Sigmoid colon (tissue), 6 donors: ENCODE measurements at regions not wholly inside any gene's neighbourhood (a gene's known extent, or its start where the extent isn't known, plus 50 kb on each side); places are given as distances from the start of the nearest gene placed in this dataset.

Experiments used
- DNase-seq: peaks from one replicate; pipeline ENCODE4 v3.0.0-alpha.2; 2019
- H3K27ac ChIP-seq, 4 donors: fragments of 200-600 bp; sonication (generic); one replicate each; pipeline ENCODE4 v1.5.1; 2016 to 2019; ENCODE audit warnings: mild to moderate bottlenecking in 1 of 4
- H3K27me3 ChIP-seq, 3 donors: fragments of 200-600 bp; sonication (generic); one replicate each; pipeline ENCODE4 v1.5.1; 2019; ENCODE audit warnings: mild to moderate bottlenecking in 1 of 3
- H3K36me3 ChIP-seq, 4 donors: fragments of 200-600 bp; sonication (generic); one replicate each; pipeline ENCODE4 v1.5.1; 2016 to 2019
- H3K4me1 ChIP-seq, 4 donors: fragments of 200-600 bp; sonication (generic); one replicate each; pipeline ENCODE4 v1.5.1; 2017 to 2019
- H3K4me3 ChIP-seq, 4 donors: fragments of 200-600 bp; sonication (generic); one replicate each; pipeline ENCODE4 v1.5.1; 2017 to 2019; ENCODE audit warnings: mild to moderate bottlenecking in 2 of 4, moderate library complexity in 1 of 4
- H3K9me3 ChIP-seq, 4 donors: fragments of 200-600 bp in 3 of 4; sonication (generic) in 3 of 4; one replicate each; pipeline versions ENCODE4 v1.5.1 to v1.6.1; 2013 to 2019
- EP300 ChIP-seq, 4 donors: sonication (generic); formaldehyde crosslinking; IDR thresholded peaks; one replicate each; pipeline ENCODE4 v1.6.1; 2017; ENCODE audit warnings: antibody characterized with exemption in 4 of 4
- POLR2A ChIP-seq, 2 donors: fragments of 450-650 bp; IDR thresholded peaks; one replicate each; pipeline ENCODE4 v1.6.1; 2016; ENCODE audit warnings: antibody characterized with exemption in 2 of 2, mild to moderate bottlenecking in 2 of 2, moderate library complexity in 2 of 2
- POLR2AphosphoS5 ChIP-seq, 4 donors: sonication (generic); formaldehyde crosslinking; IDR thresholded peaks; one replicate each; pipeline ENCODE4 v1.6.1; 2017; ENCODE audit warnings: antibody characterized with exemption in 4 of 4
- WGBS, 2 donors: extraction: QIAGEN DNeasy Blood & Tissue Kit; methylation state at CpG; one replicate each; pipeline ENCODE4 v1.1.7; 2013; 5-methylcytosine and 5-hydroxymethylcytosine counted together
- intact Hi-C: fragments of 100-400 bp; cut with DNase I; formaldehyde crosslinking; loops from one replicate; pipeline ENCODE4 v1.15.1; 2023
- TF ChIP-seq, protein P1 (sequence below), 4 experiments: fragments of 450-650 bp in 3 of 4; fragments of 200-600 bp in 1 of 4; IDR thresholded peaks; one replicate each; pipeline ENCODE4 v1.5.1; 2016 to 2019; ENCODE audit warnings: antibody characterized with exemption in 4 of 4, mild to moderate bottlenecking in 3 of 4, moderate library complexity in 2 of 4
- donor health status: healthy with polysubstance abuse.
- donor health status: healthy.

DNA sequence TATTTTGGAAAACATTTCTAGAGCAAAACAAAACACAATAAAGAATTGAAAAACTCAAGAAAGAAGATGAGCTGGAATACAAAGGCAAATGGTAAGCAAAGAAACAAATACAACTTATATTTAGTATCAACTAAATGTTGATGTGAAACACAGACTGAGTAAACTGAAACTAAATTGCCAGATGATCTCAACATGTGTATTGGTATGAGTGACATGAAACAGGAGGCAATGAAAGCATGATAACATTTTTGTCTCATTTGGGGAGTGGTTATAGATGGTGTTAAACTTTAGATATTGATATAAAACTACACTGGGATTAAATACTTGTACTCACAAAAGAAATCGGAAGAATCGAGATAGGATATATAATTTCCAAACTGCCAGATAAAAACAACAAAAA lies 805.6 kb upstream of the CXADR start:
- no peaks in the 10 kb centered on the region for H3K36me3 ChIP-seq
- WGBS, 2 donors, result 84 to 90% methylated on average over 2 of the region's 2 CpGs
- intact Hi-C loops, result no loop called here

DNA sequence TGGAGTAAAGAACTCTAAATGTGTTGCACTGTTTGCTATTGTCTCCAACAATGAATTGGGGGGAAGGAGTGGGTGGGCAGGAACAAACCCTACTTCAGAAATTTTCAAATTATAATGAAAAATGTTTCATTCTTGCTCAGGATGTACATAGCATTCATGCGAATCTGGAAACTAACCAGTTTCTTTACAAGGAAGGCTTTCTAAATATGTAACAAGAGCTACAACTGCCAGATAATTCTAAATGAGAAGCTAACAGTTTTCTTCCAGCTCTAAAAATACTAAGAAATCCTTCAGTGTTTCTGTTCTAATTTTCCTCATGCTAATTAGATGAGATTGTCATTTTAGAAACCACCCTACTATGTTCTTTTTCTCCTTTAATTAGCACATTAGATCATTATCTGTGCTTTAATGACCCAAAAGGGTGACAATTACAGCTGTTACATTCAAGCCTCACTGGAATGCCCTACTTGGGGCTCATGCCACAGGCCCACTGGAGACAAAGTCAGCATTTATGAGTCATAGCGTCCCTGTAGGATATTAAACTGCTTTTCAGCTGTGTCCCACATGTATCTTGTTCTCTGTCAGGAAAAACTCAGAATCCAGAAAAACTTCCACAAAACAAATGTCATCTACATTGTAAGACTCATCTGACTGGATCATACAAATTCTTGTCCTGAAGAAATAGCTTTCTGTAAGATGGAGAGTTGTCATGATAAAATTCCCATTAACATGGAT lies 804.6 kb upstream of the CXADR start:
- WGBS, 2 donors, result 63 to 83% methylated on average over 2 of the region's 2 CpGs
- DNase-seq, result no peak
- Histone ChIP-seq H3K9me3 (no peaks in the 10 kb centered on the region), H3K36me3 (no peaks in the 10 kb centered on the region), H3K27ac (peak overlapping the region in 3 of 4 donors; percentile 17 to 55 (median 24)), H3K27me3 (no peaks in the 10 kb centered on the region), H3K4me3 (no peak overlapping the region), H3K4me1 (peaks cover 0 to 21% (median 5%) of the 10 kb centered on the region in 4 donors)
- intact Hi-C loops, result no loop called here
- no peak for TF ChIP-seq POLR2A (IDR thresholded peaks at IDR 0.05)
- peak in 1 of 4 donors; percentile 31 for TF ChIP-seq POLR2AphosphoS5 (IDR thresholded peaks at IDR 0.05)
- TF ChIP-seq EP300 (IDR thresholded peaks at IDR 0.05), result no peak

More for the DNA sequence above, 805.6 kb upstream of the CXADR start:
- H3K4me1 ChIP-seq, result peaks cover 0 to 21% (median 5%) of the 10 kb centered on the region in 4 donors
- no peaks in the 10 kb centered on the region for H3K9me3 ChIP-seq
- H3K27ac ChIP-seq, result no peak overlapping the region
- no peak for DNase-seq
- TF ChIP-seq POLR2AphosphoS5 (IDR thresholded peaks at IDR 0.05), result no peak
- no peak for TF ChIP-seq POLR2A (IDR thresholded peaks at IDR 0.05)
- TF ChIP-seq, protein P1, sequence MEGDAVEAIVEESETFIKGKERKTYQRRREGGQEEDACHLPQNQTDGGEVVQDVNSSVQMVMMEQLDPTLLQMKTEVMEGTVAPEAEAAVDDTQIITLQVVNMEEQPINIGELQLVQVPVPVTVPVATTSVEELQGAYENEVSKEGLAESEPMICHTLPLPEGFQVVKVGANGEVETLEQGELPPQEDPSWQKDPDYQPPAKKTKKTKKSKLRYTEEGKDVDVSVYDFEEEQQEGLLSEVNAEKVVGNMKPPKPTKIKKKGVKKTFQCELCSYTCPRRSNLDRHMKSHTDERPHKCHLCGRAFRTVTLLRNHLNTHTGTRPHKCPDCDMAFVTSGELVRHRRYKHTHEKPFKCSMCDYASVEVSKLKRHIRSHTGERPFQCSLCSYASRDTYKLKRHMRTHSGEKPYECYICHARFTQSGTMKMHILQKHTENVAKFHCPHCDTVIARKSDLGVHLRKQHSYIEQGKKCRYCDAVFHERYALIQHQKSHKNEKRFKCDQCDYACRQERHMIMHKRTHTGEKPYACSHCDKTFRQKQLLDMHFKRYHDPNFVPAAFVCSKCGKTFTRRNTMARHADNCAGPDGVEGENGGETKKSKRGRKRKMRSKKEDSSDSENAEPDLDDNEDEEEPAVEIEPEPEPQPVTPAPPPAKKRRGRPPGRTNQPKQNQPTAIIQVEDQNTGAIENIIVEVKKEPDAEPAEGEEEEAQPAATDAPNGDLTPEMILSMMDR (IDR thresholded peaks at IDR 0.05), result no peak
- no peak for TF ChIP-seq EP300 (IDR thresholded peaks at IDR 0.05)
- H3K27me3 ChIP-seq, result no peaks in the 10 kb centered on the region
- no peak overlapping the region for H3K4me3 ChIP-seq

DNA sequence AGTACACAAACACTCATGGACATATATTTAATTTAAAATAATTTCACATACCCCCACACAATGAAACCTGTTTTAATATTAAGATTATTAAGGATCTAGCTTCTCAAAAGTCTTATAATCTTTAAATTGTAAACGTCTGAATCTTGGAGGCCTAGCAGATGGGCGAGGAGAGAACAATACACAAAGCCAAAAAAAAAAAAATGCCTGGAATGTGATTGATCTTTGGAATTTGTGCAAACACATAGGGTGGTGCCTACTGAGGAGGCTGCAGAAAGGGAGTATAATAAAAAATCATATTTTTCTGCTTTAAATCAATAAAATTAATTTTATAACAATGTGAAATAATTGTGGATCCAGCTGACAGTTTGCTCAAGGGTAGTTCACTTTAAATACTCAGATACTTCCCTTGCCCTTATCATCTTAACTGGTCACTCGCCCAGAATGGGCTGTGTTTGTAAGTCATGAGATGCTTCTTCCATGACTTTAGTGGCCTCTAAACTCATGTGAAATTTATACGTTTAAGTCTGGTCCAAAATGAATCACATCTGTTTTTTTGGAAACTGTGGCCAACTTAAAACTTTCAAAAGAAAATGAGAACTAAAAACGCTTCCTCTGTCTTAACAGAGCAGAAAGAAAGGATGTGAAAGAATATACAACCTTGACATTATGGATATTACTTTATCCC lies 802.8 kb upstream of the CXADR start:
- H3K4me1 ChIP-seq, result peaks cover 0 to 21% (median 5%) of the 10 kb centered on the region in 4 donors
- intact Hi-C loops, result no loop called here
- peak; percentile 71 for DNase-seq
- no peak overlapping the region for H3K4me3 ChIP-seq
- peak overlapping the region in 3 of 4 donors; percentile 12 to 55 (median 29) for H3K27ac ChIP-seq
- no peaks in the 10 kb centered on the region for H3K36me3 ChIP-seq
- TF ChIP-seq POLR2AphosphoS5 (IDR thresholded peaks at IDR 0.05), result peak in 3 of 4 donors; percentile 17 to 32 (median 20)
- TF ChIP-seq POLR2A (IDR thresholded peaks at IDR 0.05), result no peak
- 27 to 48% methylated on average over 5 of the region's 5 CpGs for WGBS, 2 donors
- no peaks in the 10 kb centered on the region for H3K9me3 ChIP-seq
- H3K27me3 ChIP-seq, result no peaks in the 10 kb centered on the region

DNA sequence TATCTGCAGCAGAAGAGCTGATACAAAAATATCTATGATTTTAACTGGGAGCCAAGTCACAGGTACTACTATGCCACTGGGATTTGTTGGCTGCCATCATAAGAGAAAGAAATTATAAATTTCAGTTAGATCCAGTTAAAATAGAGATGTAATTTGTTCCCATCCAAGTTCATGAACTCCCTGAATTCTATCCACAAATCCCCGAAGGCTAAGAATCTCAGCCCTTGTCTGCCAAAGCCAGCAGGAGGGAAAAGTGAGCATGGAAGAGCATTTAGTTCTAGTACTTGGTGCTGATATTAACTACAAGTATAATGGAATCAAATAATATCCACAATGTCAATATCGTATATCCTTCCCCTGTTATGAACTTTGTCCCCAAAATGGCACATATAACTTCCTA lies 801.1 kb upstream of the CXADR start:
- H3K27me3 ChIP-seq, result no peaks in the 10 kb centered on the region
- peaks cover 0 to 21% (median 5%) of the 10 kb centered on the region in 4 donors for H3K4me1 ChIP-seq
- WGBS, 2 donors, result 84 to 90% methylated on average over 2 of the region's 2 CpGs
- H3K27ac ChIP-seq, result no peak overlapping the region
- H3K36me3 ChIP-seq, result no peaks in the 10 kb centered on the region
- no peak for DNase-seq
- intact Hi-C loops, result no loop called here
- no peak overlapping the region for H3K4me3 ChIP-seq
- no peak for TF ChIP-seq POLR2AphosphoS5 (IDR thresholded peaks at IDR 0.05)
- TF ChIP-seq POLR2A (IDR thresholded peaks at IDR 0.05), result no peak
- TF ChIP-seq, protein P1 (IDR thresholded peaks at IDR 0.05), result no peak
- TF ChIP-seq EP300 (IDR thresholded peaks at IDR 0.05), result no peak
- H3K9me3 ChIP-seq, result peaks cover 0 to under 1% (median 0%) of the 10 kb centered on the region in 4 donors

DNA sequence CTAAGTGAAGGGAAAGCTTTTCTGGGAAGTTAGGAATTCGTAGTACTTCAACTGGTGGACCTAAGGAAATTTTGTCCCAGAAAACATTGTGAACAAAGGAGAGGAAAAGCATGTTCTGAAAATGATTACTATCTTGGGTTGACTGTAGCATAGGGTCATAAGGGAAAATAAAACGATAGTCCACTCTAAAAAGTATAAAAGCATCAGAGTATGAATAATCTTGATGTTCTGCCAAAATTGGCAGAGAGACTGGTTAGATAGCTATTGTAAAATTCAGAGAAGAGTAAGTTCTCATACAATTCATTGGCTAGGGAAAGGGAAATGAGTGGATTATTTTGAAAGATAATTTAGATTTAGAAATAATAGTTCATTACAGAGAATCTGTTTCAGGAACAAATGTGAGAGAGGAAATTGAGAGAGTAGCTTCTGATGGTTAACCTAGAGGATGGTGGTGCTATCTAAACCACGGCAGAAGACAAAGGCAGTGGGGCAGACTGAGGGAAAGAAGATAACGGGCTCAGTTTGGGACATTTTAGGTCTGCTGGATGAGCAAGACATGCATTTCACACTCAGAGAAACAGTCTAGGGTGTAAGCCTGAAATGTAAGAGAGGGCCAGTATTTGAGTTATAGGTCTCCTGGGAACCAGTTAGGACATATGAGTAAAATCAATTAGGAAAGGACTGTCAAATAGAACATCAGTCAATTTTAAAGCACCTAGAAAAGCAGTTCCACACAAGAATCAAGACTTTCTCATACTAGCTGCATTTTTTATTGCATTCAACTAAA lies 799.3 kb upstream of the CXADR start:
- 68 to 77% methylated on average over 4 of the region's 4 CpGs for WGBS, 2 donors

More for the DNA sequence above, 799.3 kb upstream of the CXADR start:
- TF ChIP-seq, protein P1 (IDR thresholded peaks at IDR 0.05), result no peak
- no peak for TF ChIP-seq EP300 (IDR thresholded peaks at IDR 0.05)
- no peak for TF ChIP-seq POLR2AphosphoS5 (IDR thresholded peaks at IDR 0.05)
- TF ChIP-seq POLR2A (IDR thresholded peaks at IDR 0.05), result no peak
- H3K9me3 ChIP-seq, result peaks cover 0 to 3% (median 0%) of the 10 kb centered on the region in 4 donors
- H3K36me3 ChIP-seq, result no peaks in the 10 kb centered on the region
- DNase-seq, result no peak
- no peak overlapping the region for H3K27ac ChIP-seq
- H3K27me3 ChIP-seq, result no peaks in the 10 kb centered on the region
- H3K4me3 ChIP-seq, result no peak overlapping the region
- intact Hi-C loops, result no loop called here
- peaks cover 0 to 15% (median 4%) of the 10 kb centered on the region in 4 donors for H3K4me1 ChIP-seq
